Fibroblast of skin of right quadriceps (primary cell): ENCODE measurements at regions not wholly inside any gene's neighbourhood (a gene's known extent, or its start where the extent isn't known, plus 50 kb on each side); places are given as distances from the start of the nearest gene placed in this dataset.

Experiments used
- DNase-seq: peaks from one replicate; pipeline ENCODE4 v3.0.0-alpha.2; 2013

GRCh38 chr12:66859751-66860440, 181.0 kb upstream of the GRIP1 start:
- no peak for DNase-seq

- DNase-seq, result peak; percentile 53
These were observed 182.2 kb upstream of the GRIP1 start for GRCh38 chr12:66860752-66861750.

- no peak for DNase-seq
These were observed 183.6 kb upstream of the GRIP1 start for GRCh38 chr12:66862356-66862985.

GRCh38 chr12:66863276-66863675, 184.4 kb upstream of the GRIP1 start:
- DNase-seq, result no peak

- DNase-seq, result no peak
These were observed 199.0 kb upstream of the GRIP1 start for GRCh38 chr12:66877925-66878324.

- no peak for DNase-seq
These were observed 200.5 kb upstream of the GRIP1 start for GRCh38 chr12:66879409-66879808.

- DNase-seq, result no peak
These were observed 202.5 kb upstream of the GRIP1 start for GRCh38 chr12:66881386-66881785.

GRCh38 chr12:66884091-66884490, 205.2 kb upstream of the GRIP1 start:
- no peak for DNase-seq

- no peak for DNase-seq
These were observed 206.4 kb upstream of the GRIP1 start for GRCh38 chr12:66885115-66885875.

- DNase-seq, result no peak
These were observed 217.9 kb upstream of the GRIP1 start for GRCh38 chr12:66896797-66897196.

- DNase-seq, result no peak
These were observed 220.0 kb upstream of the GRIP1 start for GRCh38 chr12:66898700-66899469.

- no peak for DNase-seq
These were observed 220.7 kb upstream of the GRIP1 start for GRCh38 chr12:66899588-66899987.

GRCh38 chr12:66900616-66901015, 221.7 kb upstream of the GRIP1 start:
- peak; percentile 1 for DNase-seq

GRCh38 chr12:66901138-66901932, 222.5 kb upstream of the GRIP1 start:
- no peak for DNase-seq

GRCh38 chr12:66902020-66902419, 223.1 kb upstream of the GRIP1 start:
- DNase-seq, result no peak

GRCh38 chr12:66903782-66904396, 225.0 kb upstream of the GRIP1 start:
- DNase-seq, result no peak

GRCh38 chr12:66905201-66905600, 226.3 kb upstream of the GRIP1 start:
- no peak for DNase-seq

- no peak for DNase-seq
These were observed 231.6 kb upstream of the GRIP1 start for GRCh38 chr12:66910366-66910974.

GRCh38 chr12:66915306-66915904, 236.5 kb upstream of the GRIP1 start:
- no peak for DNase-seq

- DNase-seq, result no peak
These were observed 237.3 kb upstream of the GRIP1 start for GRCh38 chr12:66916189-66916588.
